PC-3 (cell line): ENCODE measurements at regions not wholly inside any gene's neighbourhood (a gene's known extent, or its start where the extent isn't known, plus 50 kb on each side); places are given as distances from the start of the nearest gene placed in this dataset.

ENCODE experiments used
- ATAC-seq: fragments of 200-7000 bp; cut with Tn5 transposase; 2 replicates; pipeline ENCODE4 v1.9.1; 2020; ENCODE audit warnings: mild to moderate bottlenecking, moderate library complexity
- BruUV-seq: library from RNA; stranded (reverse); fragments of 400-500 nt; replicated peaks from 2 replicates; lab custom pipeline; 2021; lab: Mats Ljungman, UMichigan
- CTCF ChIA-PET: fragments of 300-600 bp; sonication (Branson Sonifier 250); formaldehyde crosslinking; loops from one replicate; lab custom pipeline; 2022; ENCODE audit warnings: antibody characterized with exemption; lab: Charles Lee
- POLR2A ChIA-PET: fragments of 300-600 bp; sonication (Branson Sonifier 250); formaldehyde crosslinking; loops from one replicate; lab custom pipeline; 2022; ENCODE audit warnings: antibody characterized with exemption; ENCODE audit not compliant: unreplicated experiment; lab: Charles Lee
- DNase-seq: peaks from one replicate; pipeline ENCODE4 v3.0.0-alpha.2; 2015
- H2AFZ ChIP-seq: fragments of 300-600 bp; sonication (generic); 2 replicates; pipeline ENCODE4 v1.6.0; 2016; ENCODE audit warnings: antibody characterized with exemption, low read length
- H3F3A ChIP-seq: fragments of 300-600 bp; sonication (generic); one replicate; pipeline ENCODE4 v1.6.0; 2017; ENCODE audit warnings: antibody characterized with exemption, low read length, control low read depth, mild to moderate bottlenecking; ENCODE audit not compliant: unreplicated experiment
- H3K27ac ChIP-seq: fragments of 300-600 bp; sonication (generic); 2 replicates; pipeline ENCODE4 v1.5.1; 2016; ENCODE audit warnings: mild to moderate bottlenecking, low read length
- H3K27me3 ChIP-seq: fragments of 300-600 bp; sonication (generic); 2 replicates; pipeline ENCODE4 v1.6.1; 2016; ENCODE audit warnings: low read length, mixed read lengths
- H3K36me3 ChIP-seq: fragments of 300-600 bp; sonication (generic); 2 replicates; pipeline ENCODE4 v1.6.1; 2016; ENCODE audit warnings: low read depth, mixed run types, low read length, mixed read lengths
- H3K4me1 ChIP-seq: fragments of 300-600 bp; sonication (generic); 2 replicates; pipeline ENCODE4 v1.5.1; 2016; ENCODE audit warnings: low read length; ENCODE audit not compliant: insufficient read depth
- H3K4me2 ChIP-seq: fragments of 300-600 bp; sonication (generic); 2 replicates; pipeline ENCODE4 v1.6.0; 2016; ENCODE audit warnings: low read length
- H3K4me3 ChIP-seq: fragments of 300-600 bp; sonication (generic); 2 replicates; pipeline ENCODE4 v1.5.1; 2016; ENCODE audit warnings: mild to moderate bottlenecking, low read length, mixed read lengths
- H3K79me2 ChIP-seq: fragments of 300-600 bp; sonication (generic); 2 replicates; pipeline ENCODE4 v1.6.1; 2017; ENCODE audit warnings: low read length, mixed read lengths
- H3K9ac ChIP-seq: fragments of 300-600 bp; sonication (generic); 2 replicates; pipeline ENCODE4 v1.6.0; 2016; ENCODE audit warnings: mild to moderate bottlenecking, low read length
- H3K9me2 ChIP-seq: fragments of 300-600 bp; sonication (generic); replicated peaks from 2 replicates; pipeline ENCODE4 v1.6.1; 2016; ENCODE audit warnings: mixed run types, low read length, mixed read lengths
- H3K9me3 ChIP-seq: fragments of 300-600 bp; sonication (generic); 2 replicates; pipeline ENCODE4 v1.6.1; 2016; ENCODE audit warnings: low read length, mixed read lengths
- H4K20me1 ChIP-seq: fragments of 300-600 bp; sonication (generic); 2 replicates; pipeline ENCODE4 v1.6.1; 2016; ENCODE audit warnings: low read length, mixed read lengths
- EZH2 ChIP-seq: fragments of 300-600 bp; sonication (generic); IDR thresholded peaks from one replicate; pipeline ENCODE4 v1.6.1; 2017; ENCODE audit warnings: antibody characterized with exemption, mild to moderate bottlenecking, low read length; ENCODE audit not compliant: unreplicated experiment
- EZH2phosphoT487 ChIP-seq: fragments of 300-600 bp; sonication (generic); IDR thresholded peaks from 2 replicates; pipeline ENCODE4 v1.6.1; 2018; ENCODE audit warnings: mild to moderate bottlenecking, antibody characterized with exemption, low read length, borderline replicate concordance
- intact Hi-C: fragments of 100-400 bp; cut with micrococcal nuclease; formaldehyde crosslinking; loops from 2 replicates; pipeline ENCODE4 v1.9.0; 2023
- TF ChIP-seq, protein P1 (sequence below): fragments of 300-600 bp; sonication (generic); conservative IDR thresholded peaks from 2 replicates; pipeline ENCODE4 v1.5.1; 2017; ENCODE audit warnings: antibody characterized with exemption, low read depth, mild to moderate bottlenecking, low read length

DNA sequence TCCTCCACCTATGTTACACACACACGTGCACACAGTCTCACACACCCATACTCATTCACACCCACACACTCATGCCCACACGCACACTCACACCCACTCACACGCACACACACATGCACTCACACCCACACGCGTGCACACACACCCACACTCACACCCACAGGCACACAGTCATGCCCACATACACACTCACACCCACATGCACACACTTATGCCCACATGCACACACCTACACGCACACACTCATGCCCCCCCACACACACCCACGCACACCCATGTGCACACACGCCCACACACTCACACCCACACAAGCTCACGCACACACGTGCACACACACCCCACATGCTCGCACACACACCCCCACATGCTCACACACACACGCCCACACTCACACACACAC is 140.0 kb downstream of the F11 start:
- no peak overlapping the region for H3K4me2 ChIP-seq
- no TSS peak for BruUV-seq

DNA sequence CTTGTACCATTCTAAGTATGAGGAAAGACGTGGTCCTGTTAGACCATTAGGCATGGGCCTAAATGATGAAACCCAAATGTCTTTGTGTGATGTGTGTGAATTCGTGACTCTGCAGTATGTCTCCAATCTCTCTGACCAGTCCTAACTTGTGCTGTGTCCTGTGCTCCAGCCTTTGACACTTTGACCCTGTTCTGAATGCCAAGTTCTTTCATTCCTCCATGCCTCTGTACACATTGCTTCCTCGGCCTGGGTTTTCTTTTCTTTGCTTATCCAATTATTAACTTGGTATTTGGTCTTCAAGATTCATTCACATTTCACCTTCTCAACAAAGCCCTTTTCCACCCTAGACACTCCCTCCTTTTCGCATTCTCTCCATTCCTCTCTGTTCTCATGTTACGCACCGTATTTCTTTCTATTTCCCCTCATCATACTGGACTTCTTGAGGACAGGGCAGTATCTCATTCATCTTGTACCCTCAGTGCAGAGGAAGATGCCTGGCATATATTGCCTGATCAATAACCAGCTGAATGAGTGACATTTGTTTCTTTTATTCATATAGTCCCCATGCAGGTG is 138.7 kb downstream of the F11 start:
- H3K4me3 ChIP-seq: no peak overlapping the region
- ATAC-seq: no peak
- ChIA-PET POLR2A (no interaction called here), CTCF (no interaction called here)
- peaks cover 25% of the 10 kb centered on the region for H3K27me3 ChIP-seq
- no peak overlapping the region for H3K27ac ChIP-seq
- no peak for DNase-seq
- H3K4me2 ChIP-seq: no peak overlapping the region
- no peak overlapping the region for H2AFZ ChIP-seq
- no peaks in the 10 kb centered on the region for H3K9me3 ChIP-seq
- intact Hi-C loops: no loop called here
- H3K9ac ChIP-seq: no peak overlapping the region
- TF ChIP-seq EZH2phosphoT487 (no peak), EZH2 (no peak)
- TF ChIP-seq, protein P1, sequence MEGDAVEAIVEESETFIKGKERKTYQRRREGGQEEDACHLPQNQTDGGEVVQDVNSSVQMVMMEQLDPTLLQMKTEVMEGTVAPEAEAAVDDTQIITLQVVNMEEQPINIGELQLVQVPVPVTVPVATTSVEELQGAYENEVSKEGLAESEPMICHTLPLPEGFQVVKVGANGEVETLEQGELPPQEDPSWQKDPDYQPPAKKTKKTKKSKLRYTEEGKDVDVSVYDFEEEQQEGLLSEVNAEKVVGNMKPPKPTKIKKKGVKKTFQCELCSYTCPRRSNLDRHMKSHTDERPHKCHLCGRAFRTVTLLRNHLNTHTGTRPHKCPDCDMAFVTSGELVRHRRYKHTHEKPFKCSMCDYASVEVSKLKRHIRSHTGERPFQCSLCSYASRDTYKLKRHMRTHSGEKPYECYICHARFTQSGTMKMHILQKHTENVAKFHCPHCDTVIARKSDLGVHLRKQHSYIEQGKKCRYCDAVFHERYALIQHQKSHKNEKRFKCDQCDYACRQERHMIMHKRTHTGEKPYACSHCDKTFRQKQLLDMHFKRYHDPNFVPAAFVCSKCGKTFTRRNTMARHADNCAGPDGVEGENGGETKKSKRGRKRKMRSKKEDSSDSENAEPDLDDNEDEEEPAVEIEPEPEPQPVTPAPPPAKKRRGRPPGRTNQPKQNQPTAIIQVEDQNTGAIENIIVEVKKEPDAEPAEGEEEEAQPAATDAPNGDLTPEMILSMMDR: no peak
- H3K36me3 ChIP-seq: no peaks in the 10 kb centered on the region
- no peaks in the 10 kb centered on the region for H3F3A ChIP-seq
- no TSS peak for BruUV-seq
- no peaks in the 10 kb centered on the region for H3K9me2 ChIP-seq
- H3K79me2 ChIP-seq: no peaks in the 10 kb centered on the region
- no peaks in the 10 kb centered on the region for H4K20me1 ChIP-seq
- H3K4me1 ChIP-seq: no peaks in the 10 kb centered on the region

More for the DNA sequence above, 140.0 kb downstream of the F11 start:
- intact Hi-C loops: no loop called here
- TF ChIP-seq EZH2phosphoT487 (no peak), EZH2 (no peak)
- TF ChIP-seq, protein P1: no peak
- H4K20me1 ChIP-seq: no peaks in the 10 kb centered on the region
- ATAC-seq (no peak), DNase-seq (no peak)
- no peaks in the 10 kb centered on the region for H3K9me2 ChIP-seq
- no peaks in the 10 kb centered on the region for H3F3A ChIP-seq
- H3K4me3 ChIP-seq: no peak overlapping the region
- ChIA-PET CTCF (no interaction called here), POLR2A (no interaction called here)
- H3K27ac ChIP-seq: no peak overlapping the region
- H3K79me2 ChIP-seq: no peaks in the 10 kb centered on the region
- peaks cover 35% of the 10 kb centered on the region for H3K27me3 ChIP-seq
- H3K4me1 ChIP-seq: no peaks in the 10 kb centered on the region
- H3K9me3 ChIP-seq: no peaks in the 10 kb centered on the region
- no peak overlapping the region for H3K9ac ChIP-seq
- no peak overlapping the region for H2AFZ ChIP-seq
- H3K36me3 ChIP-seq: no peaks in the 10 kb centered on the region

DNA sequence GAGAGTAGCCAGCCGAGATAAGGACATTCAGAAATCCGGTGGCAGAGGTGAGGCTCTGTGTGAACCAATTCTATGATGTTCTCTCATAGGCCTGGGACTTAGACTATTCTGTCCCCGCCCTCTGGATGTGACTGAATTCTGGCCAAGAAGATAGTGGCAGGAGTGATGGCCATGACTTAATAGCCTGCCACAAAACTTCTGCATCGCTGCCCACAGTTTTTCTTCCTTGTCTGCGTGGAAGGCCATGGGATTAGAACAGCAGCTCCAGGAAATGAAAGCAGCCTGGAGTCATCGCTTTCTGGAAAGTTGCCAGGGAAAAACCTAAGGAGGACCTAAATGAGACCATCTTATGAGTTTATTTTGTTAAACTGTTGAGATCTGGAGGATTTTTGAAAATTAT is 134.7 kb downstream of the F11 start:
- BruUV-seq: no TSS peak
- Histone ChIP-seq H3F3A (no peaks in the 10 kb centered on the region), H4K20me1 (no peaks in the 10 kb centered on the region), H3K79me2 (no peaks in the 10 kb centered on the region), H3K9me2 (no peaks in the 10 kb centered on the region), H3K4me1 (no peaks in the 10 kb centered on the region), H2AFZ (no peak overlapping the region), H3K9ac (no peak overlapping the region), H3K36me3 (no peaks in the 10 kb centered on the region), H3K9me3 (no peaks in the 10 kb centered on the region), H3K27me3 (no peaks in the 10 kb centered on the region), H3K4me2 (no peak overlapping the region), H3K4me3 (no peak overlapping the region), H3K27ac (no peak overlapping the region)
- ATAC-seq: no peak
- DNase-seq: no peak
- intact Hi-C loops: no loop called here
- CTCF ChIA-PET: no interaction called here
- TF ChIP-seq EZH2: no peak
- TF ChIP-seq, protein P1: no peak
- no peak for TF ChIP-seq EZH2phosphoT487
- POLR2A ChIA-PET: no interaction called here
